ENCODE measurements at regions not wholly inside any gene's neighbourhood (a gene's known extent, or its start where the extent isn't known, plus 50 kb on each side); places are given as distances from the start of the nearest gene placed in this dataset.

DNA sequence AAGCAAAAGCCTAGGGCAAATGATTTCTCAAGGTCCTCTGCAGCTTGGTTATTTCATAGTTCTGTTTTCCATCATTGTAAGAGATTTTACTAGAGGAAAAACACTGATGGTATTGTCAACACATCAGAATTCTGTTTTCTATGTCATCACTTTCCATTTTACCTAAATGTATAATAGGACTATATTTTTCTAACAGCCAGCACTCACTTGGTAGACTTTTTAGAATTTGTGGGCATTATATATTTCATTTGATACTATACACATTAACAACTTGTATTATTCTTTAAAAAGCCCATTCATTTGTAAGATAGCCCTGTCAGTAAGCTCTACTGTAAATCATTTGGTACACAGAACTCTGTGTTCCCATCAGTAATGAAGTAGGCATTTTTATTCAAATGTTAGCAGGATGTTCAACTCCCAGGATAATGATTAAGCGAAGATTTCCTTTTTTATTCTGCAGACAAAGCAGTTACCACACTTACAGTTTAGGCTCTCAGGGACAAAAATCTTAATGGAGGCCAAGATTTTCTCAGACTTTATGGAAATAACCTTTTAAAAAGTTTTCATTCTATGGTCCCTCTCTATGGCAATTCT, 143.6 kb upstream of the TEX13C start:
- TF ChIP-seq POLR2A (IDR thresholded peaks at IDR 0.05): no peak
- TF ChIP-seq, protein P1, sequence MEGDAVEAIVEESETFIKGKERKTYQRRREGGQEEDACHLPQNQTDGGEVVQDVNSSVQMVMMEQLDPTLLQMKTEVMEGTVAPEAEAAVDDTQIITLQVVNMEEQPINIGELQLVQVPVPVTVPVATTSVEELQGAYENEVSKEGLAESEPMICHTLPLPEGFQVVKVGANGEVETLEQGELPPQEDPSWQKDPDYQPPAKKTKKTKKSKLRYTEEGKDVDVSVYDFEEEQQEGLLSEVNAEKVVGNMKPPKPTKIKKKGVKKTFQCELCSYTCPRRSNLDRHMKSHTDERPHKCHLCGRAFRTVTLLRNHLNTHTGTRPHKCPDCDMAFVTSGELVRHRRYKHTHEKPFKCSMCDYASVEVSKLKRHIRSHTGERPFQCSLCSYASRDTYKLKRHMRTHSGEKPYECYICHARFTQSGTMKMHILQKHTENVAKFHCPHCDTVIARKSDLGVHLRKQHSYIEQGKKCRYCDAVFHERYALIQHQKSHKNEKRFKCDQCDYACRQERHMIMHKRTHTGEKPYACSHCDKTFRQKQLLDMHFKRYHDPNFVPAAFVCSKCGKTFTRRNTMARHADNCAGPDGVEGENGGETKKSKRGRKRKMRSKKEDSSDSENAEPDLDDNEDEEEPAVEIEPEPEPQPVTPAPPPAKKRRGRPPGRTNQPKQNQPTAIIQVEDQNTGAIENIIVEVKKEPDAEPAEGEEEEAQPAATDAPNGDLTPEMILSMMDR (IDR thresholded peaks at IDR 0.05): no peak

Data from thyroid gland (tissue), 4 donors.